ENCODE measurements at regions not wholly inside any gene's neighbourhood (a gene's known extent, or its start where the extent isn't known, plus 50 kb on each side); places are given as distances from the start of the nearest gene placed in this dataset.

GRCh38 chr20:40811660-40812414 lies 122.8 kb upstream of the MAFB start:
- 82 to 87% (median 86%) methylated on average over 7 to 8 of the region's 8 CpGs for WGBS, 4 donors

DNA sequence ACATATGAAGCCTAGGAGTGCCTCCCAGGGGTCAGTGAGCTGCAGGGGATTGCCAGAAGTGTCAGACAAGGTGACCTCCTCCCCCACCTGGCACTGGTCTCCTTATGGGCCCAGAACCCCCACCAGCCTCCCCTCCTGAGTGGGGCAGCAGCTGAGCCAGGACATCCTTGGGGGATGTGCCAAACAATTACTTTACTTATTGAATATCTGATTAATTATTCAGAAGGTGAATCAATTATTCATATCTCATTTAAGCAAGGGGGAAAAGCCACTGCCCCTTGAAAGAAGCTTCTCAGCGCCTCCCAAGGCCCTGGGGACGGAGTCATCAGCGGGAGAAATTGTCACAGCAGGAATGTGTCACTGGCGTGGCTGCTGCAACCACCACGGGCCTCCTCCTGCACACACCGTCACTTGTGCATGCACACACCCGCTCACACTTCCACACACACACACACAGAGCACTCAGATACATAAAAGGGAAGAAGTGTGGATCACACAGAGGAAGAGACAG lies 123.4 kb upstream of the MAFB start:
- Histone ChIP-seq H3K4me3 (no peak overlapping the region), H3K9me3 (no peaks in the 10 kb centered on the region), H3K36me3 (no peaks in the 10 kb centered on the region), H3K27me3 (no peaks in the 10 kb centered on the region), H3K27ac (no peak overlapping the region), H3K4me1 (no peaks in the 10 kb centered on the region)
- intact Hi-C loops (cut with DNase I), result no loop called here
- no peak for ATAC-seq
- no peak for DNase-seq
- WGBS, 4 donors, result 78 to 80% (median 78%) methylated on average over 7 of the region's 7 CpGs
- TF ChIP-seq CTCF (IDR thresholded peaks at IDR 0.05) (no peak), POLR2A (IDR thresholded peaks at IDR 0.05) (no peak)

More at GRCh38 chr20:40811660-40812414, 122.8 kb upstream of the MAFB start:
- Histone ChIP-seq H3K27me3 (peaks cover 0 to 4% (median 0%) of the 10 kb centered on the region in 9 donors), H3K4me3 (no peak overlapping the region), H3K9me3 (no peaks in the 10 kb centered on the region), H3K36me3 (no peaks in the 10 kb centered on the region), H3K4me1 (no peaks in the 10 kb centered on the region), H3K27ac (no peak overlapping the region)
- intact Hi-C loops (cut with DNase I), result no loop called here
- no peak for TF ChIP-seq POLR2A (IDR thresholded peaks at IDR 0.05)
- TF ChIP-seq CTCF (IDR thresholded peaks at IDR 0.05), result peak in 1 of 12 donors; percentile 8
- no peak for DNase-seq
- no peak for ATAC-seq

DNA sequence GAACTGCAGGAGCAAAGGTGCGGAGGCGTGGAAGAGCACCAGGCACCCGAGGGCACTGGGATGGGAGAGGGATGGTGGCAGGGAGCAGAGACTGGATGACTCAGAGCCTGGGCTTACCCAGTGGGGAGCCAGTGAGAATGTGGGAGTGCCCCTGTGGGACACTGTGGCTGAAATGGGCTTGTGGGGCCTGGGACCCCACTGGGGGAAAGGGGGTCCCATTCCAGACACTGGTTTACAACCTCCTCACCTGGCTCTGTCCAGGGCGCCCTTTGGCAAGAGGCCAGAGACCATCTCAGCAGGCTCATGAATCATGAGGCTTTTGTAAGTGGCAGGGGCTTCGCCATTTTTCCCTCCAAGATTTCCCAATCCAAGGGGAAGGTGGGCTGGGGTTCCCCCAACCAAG lies 124.0 kb upstream of the MAFB start:
- DNase-seq (no peak), ATAC-seq (no peak)
- H3K4me3 ChIP-seq, result no peak overlapping the region
- no peaks in the 10 kb centered on the region for H3K9me3 ChIP-seq
- no peaks in the 10 kb centered on the region for H3K27me3 ChIP-seq
- intact Hi-C loops (cut with DNase I), result no loop called here
- no peaks in the 10 kb centered on the region for H3K4me1 ChIP-seq
- no peak overlapping the region for H3K27ac ChIP-seq
- no peak for TF ChIP-seq POLR2A (IDR thresholded peaks at IDR 0.05)
- TF ChIP-seq CTCF (IDR thresholded peaks at IDR 0.05), result no peak
- 82 to 90% (median 85%) methylated on average over 5 of the region's 5 CpGs for WGBS, 4 donors
- H3K36me3 ChIP-seq, result no peaks in the 10 kb centered on the region

DNA sequence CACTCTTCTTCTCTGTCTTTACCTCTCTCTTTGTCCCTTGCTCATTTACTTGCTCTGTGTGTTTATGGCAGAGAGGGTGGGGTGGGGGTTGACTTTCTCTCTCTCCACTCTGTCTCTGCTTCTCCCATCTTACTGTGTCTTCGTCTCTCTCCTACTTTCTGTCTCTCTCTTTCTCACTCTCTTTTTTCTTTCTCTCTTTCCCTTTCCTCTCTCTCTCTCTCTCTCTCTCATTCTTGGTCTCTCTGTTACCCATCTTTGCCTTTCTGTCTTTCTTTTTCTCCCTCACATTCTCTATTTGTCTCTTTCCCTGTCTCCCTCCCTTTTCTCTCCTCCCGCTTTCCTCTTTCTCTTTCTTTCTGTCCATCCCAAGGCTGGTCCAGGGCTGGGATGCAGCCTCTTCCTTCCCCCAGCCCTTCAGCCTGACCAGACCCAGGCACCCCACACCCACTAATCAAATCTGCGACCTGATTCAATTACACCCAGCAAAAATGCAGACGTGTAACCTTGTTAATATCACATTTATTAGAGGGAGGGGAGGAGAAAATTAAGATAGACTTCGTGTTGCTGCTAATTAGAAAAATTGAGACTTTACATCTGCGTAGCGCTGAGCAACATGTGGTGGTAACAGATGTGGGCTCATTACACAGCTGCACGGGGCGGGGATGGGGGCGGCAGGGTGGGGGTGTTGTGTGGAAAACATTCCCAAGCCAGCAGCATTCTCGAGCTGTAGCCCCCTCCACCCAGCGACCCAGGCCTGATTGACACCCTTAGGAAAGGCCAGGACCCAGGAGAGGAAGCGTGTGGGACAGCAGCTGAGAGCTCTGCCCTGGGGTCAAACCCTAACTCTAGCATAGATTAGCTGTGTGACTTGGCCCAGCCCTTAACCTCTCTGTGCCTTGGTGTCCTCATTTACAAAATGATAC lies 124.9 kb upstream of the MAFB start:
- intact Hi-C loops (cut with DNase I), result no loop called here
- Histone ChIP-seq H3K27ac (no peak overlapping the region), H3K4me1 (no peaks in the 10 kb centered on the region), H3K27me3 (no peaks in the 10 kb centered on the region), H3K9me3 (no peaks in the 10 kb centered on the region), H3K4me3 (no peak overlapping the region), H3K36me3 (no peaks in the 10 kb centered on the region)
- ATAC-seq (no peak), DNase-seq (no peak)
- TF ChIP-seq CTCF (IDR thresholded peaks at IDR 0.05), result no peak
- TF ChIP-seq POLR2A (IDR thresholded peaks at IDR 0.05), result no peak
- WGBS, 4 donors, result 69 to 75% (median 70%) methylated on average over 13 of the region's 13 CpGs
